ENCODE measurements at regions not wholly inside any gene's neighbourhood (a gene's known extent, or its start where the extent isn't known, plus 50 kb on each side); places are given as distances from the start of the nearest gene placed in this dataset.

GRCh38 chr10:3911241-3911640 is 126.2 kb upstream of the KLF6 start:
- no peak for DNase-seq

DNA sequence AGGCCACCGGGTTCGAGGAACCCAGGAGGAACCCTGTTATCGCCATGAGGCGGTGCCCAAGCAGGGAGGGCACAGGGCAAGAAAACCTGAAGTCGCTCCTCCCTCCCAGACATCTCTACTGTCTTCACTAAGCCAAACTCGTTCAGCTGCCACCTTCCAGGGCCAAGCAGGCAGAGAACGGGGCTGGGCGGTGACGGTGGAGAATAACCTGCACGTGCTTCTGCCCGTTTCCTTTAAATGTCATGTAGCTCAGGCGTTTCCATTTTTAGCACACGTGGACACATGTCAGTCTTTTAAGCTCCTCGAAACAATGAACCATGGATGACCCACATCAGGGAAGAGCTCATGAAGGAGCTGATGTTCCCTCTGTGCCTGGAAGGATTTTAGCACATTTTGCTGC is 124.3 kb upstream of the KLF6 start:
- no peak for DNase-seq

DNA sequence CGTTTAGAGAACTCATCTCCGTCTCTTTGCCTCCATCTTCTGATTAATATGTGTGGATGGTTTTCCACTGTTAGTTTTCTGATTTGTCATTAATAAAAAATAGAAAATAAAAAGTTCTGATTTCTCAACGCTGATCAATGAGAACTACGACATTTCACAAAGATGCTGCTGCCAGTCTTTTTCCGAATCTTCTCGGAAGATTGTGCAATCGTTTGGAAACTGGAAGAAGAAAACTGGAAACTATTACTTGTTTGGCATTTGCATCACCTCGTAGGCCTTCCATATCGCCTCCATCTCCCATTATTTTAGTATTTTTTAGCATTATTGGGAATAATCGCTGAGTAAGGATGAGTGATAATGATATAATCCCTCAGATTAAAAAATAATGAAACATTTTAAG is 123.2 kb upstream of the KLF6 start:
- no peak for DNase-seq

DNA sequence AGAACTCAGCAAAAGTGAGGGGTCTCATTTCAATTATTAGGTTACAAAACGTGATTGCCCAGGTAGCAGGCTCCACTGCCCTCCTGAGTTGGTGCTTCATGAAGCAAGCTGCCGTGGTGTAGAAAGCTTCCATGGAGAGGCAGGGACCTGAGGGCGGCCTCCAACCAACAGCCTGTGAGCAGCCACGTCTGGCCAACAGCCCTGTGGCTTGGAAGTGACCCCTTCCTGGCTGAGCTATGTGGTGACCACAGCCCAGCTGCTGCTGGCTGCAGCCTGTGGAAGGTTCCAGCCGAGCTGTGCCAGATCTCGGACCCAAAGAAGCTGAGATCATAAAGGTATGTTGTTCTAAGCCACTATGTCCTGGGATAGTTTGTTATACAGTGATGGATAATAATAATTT is 122.5 kb upstream of the KLF6 start:
- DNase-seq = no peak

GRCh38 chr10:3906511-3907111 is 121.6 kb upstream of the KLF6 start:
- DNase-seq = no peak

DNA sequence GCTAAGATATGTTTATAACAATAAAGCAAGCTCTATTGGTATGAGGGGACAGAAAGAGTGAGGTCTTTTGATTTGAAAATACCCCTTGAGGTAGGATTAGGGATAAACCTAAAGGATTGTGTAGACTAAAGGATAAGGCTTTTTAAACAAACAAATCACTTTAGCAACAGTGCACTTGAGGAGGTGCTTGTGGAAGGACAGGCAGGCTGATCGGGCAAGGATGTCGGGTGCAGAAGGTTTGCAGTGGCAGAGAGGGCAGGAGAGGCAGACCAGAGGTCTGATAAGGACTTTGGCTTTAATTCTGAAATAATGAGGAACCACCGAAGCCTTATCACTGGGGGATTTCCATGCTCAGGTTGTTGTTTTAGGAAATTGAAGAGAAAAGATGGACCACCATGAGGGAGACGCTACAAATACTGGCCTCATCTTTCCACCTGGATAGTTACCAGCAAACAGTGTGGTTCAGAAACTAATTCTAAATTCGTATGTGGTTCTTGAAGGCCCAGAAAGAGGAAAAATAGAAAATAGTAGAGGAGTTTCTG is 119.5 kb upstream of the KLF6 start:
- no peak for DNase-seq

DNA sequence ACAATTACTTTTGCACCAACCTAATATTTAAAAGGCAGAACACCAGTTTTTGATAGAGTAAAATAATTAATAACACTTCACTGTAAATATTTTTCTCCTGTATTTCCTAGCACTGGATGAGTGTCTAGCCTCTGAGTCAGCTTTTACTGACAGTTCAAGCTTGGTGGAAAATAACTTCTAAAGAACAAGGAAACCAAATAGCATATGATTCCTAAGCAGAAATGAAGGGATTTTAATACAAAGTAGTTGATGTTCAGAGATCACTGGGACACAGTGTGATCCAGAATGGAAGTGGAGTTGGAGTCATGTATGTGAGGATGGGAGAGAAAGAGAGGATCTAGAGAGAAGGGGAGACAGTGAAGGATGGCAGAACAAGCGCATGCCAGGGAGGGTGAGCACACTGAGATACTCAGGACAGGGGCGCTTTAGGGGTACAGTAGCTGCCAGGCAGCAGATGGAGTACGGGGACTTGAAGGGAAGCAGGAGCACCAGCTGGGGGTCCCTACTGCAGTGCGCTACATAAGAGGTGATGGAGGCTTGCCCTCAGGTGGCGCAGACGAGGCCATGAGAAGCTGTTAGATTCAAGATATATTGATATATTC is 117.9 kb upstream of the KLF6 start:
- no peak for DNase-seq

DNA sequence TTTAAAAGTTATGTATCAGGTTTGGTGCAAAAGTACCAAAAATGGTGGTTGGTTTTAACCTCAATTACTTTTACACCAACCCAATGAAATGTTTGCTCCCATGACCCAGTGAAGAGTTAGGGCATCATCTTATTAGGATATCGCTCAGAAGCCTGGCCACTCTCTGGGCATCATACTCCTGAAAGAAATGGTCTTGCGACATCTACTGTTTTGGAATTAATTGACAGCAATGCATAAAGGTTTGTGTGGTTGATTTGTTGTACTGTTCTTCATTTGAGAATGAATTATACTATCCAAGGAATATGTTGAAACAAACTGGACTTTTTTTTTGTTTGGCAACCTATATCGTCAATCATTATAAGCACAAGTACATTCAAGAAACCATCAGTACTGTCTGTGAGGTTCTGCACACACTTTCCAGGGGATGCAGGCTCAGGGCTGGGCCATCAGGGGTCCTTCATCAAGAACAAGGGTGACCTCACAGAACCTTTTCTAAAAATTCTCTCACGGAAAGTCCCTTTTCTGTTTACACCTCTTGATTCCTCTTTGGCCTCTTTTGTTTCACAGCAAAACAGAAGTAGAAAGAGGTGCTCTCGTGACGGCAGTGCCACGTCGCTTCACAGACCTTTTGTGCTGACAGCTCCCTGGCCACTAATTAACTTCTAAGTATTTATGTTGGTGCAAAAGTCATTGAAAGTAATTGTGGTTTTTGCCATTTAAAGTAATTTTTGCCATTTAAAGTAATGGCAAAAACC is 117.2 kb upstream of the KLF6 start:
- DNase-seq = no peak

DNA sequence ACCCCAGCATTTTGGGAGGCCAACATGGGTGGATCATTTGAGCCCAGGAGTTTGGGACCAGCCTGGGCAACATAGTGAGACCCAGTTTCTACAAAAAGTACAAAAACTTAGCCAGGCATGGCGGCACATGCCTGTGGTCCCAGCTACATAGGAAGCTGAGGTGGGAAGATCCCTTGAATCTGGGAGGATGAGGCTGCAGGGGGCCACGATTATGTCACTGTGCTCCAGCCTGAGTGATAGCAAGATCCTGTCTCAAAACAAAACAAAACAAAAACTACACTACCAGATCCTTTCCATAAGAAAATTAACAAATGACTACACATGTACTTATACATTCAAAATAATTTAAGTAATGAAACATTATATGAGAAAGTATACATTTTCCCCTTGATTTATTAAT is 116.4 kb upstream of the KLF6 start:
- no peak for DNase-seq

DNA sequence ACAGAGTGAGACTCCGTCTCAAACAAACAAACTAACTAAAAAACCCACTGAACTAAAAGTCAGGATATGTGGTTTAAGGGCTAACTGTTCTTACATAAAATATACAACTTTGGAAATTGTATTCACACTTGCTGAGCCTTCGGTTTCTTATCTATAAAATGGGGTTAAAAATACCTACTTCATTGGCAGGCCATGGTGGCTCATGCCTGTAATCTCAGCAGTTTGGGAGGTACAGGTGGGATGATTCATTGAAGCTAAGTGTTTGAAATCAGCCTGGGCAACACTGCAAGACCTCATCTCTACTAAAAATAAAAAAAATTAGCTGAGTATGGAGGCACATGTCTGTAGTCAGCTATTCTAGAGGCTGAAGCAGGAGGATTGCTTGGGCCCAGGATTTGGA is 115.4 kb upstream of the KLF6 start:
- no peak for DNase-seq

- no peak for DNase-seq
These were observed 113.8 kb upstream of the KLF6 start for GRCh38 chr10:3898821-3899220.

- no peak for DNase-seq
These were observed 112.1 kb upstream of the KLF6 start for GRCh38 chr10:3897156-3897555.

- DNase-seq = no peak
These were observed 111.2 kb upstream of the KLF6 start for GRCh38 chr10:3896161-3896560.

DNA sequence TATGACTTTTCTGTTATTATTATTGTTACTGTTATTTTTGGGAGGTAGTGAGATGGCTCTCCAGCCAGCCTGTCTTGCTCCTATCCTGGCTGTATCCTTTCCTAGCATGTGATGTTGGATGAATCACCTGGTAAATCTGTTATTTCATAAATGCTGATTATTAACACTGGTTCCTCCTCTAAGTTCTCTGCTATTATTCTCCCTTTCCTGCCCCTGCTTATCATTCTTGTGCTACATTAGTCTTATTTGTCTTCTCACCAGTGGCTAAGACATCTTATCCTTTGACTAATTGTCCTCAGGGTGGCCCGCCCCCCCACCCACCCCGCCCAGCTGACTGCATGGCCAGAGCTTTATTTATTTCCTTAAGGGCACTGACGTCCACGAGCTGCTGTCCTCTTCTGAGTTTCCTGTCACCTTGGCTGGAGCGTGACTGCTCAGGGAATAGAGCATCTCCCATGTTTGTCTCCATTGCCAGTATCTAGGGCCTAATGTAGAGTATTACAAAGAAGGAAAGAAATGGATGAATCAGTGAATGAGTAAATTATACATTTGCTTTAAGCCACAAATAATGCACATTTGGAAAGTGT is 110.1 kb upstream of the KLF6 start:
- no peak for DNase-seq

DNA sequence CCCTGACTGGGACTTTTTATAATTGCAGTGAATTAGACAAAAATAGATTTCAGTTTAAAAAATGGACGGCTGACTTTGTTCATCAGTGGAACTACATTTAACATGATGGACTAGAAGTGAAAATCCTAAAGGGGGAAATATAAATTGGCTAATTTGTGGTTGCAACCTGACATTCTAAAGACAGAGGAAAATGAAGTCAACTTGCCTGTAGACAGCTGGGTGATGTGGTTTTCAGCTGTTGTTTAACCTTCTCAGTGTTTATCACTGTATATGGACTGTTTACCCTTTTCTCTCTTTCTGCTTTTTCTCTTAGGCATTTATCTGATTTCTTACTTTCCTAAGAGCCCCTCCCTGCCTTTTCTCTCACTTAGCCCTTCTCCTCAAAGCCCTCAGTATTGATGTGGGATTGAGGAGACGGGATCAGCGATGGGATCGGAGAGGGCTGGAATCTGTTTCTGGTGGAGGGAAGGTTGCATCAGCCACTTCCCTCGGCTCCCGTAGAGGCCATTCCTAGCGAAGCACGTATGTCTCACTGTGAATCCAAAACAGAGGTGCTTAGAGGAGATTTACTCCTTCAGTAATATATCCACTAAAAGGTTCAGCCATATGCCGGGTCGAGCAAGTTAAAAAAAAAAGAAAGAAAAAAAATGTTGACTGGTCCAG is 109.0 kb upstream of the KLF6 start:
- DNase-seq = no peak

DNA sequence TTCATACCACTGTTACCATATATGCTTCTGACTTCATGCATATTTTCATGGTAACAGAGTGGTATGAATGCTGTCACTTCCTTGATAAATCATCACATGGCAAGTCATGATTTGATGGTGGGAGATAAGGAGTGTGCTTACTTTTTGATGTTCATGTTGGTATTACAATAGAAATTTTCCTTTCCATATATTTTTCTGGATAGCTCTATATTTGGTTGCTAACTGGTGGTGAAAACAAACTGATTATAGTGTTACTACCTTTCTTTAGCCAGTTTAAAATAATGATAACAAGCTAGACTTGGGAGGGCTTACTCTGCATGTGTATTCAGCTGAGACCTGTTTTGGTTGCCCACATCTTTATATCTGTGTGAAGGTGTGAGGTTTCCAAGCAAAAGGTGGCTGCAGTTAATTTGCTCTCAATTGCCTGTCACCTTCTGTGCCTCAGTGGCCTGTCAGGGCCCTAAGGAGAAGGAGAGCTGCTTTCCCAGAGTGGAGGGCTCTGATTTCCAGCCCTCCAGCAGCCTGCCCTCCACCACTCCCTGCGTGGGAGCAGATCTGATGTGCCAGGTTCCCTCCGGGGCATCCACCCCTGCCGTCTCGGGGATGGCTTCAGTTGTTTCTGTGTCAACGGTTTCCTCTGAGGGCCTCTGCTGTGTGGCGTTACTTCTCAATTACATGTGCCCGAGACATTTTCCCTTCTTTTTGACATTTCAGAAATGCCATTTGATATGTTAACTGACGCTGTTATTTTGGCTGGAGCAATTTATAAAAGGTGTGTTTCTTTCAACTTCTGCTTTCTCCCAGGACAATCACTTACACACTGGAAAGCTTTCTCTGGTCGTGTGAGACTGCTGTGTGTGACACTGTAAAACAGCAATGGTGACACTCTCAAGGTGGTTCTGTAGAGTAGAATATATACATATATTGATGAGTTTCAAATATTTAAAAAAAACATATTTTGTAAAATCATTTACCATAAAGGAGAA is 107.7 kb upstream of the KLF6 start:
- no peak for DNase-seq

DNA sequence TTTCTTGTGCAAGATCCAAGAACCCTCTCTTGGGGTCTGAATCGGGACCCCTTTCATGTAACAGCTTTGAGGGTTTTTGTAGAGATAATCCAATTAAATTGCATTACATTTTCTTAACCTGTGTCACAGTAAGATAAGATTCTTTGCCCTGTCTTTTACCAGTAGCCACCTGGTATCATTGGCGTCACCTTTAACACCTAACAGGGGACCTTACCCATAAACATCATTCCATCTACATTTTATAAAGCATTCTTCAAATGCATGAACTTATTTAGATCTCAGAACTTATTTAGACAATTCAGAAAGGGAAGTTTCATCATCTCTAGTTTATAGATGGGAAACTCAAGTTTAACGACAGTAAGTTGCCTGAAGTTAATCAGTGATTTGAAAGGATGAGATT is 106.4 kb upstream of the KLF6 start:
- no peak for DNase-seq

DNA sequence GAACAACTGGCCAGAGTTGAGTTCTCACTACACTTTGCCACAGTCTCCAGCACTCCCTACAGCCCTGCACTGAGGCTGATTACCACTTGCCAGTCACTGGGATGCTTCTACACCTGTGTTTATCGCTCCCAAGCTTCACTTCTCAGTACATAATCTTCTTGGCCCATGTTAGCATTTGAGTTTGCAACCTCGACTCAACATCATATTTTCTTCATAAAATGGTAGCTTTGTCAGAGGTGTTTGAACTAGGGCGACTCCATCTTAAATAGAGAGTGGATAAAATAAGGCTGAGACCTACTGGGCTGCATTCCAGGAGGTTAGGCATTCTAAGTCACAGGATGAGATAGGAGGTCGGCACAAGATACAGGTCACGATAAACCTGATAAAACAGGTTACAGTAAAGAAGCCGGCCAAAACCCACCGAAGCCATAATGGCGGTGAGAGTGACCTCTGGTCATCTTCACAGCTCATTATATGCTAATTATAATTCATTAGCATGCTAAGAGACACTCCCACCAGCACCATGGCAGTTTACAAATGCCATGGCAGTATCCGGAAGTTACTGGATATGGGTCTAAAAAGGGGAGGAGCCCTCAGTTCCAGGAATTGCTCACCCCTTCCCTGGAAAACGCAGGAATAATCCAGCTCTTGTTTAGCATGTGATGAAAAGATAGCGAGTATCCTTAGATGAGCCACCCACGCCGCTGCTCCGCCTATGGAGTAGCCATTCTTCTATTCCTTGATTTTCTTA is 105.8 kb upstream of the KLF6 start:
- DNase-seq = no peak

DNA sequence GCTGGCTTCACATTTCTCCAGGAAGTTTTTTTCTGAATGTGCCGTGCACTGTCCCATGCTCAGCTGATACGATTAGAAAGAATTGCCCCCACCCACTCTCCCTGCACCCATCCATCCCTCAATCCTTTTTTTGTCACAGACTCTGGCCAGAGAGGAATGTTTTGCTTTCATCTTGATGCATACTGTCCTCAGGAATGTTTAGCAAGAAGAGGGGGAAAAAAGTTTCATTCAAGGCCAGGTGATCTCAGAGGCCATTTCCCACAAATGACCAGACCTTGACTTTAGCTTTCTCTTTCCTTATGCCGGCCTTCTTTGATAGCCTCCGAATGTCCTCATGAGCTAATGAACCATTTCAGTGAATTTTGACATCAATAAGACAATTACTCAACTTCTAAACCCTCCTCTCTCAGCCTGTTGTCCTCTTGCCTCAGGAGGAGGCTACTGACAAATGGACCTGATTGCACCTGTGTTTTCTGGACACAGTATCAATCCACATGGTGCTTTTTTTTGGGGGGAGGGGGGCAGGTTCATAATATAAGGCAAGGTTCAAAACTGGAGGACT is 105.0 kb upstream of the KLF6 start:
- no peak for DNase-seq

GRCh38 chr10:3887885-3888476 is 103.0 kb upstream of the KLF6 start:
- no peak for DNase-seq

DNA sequence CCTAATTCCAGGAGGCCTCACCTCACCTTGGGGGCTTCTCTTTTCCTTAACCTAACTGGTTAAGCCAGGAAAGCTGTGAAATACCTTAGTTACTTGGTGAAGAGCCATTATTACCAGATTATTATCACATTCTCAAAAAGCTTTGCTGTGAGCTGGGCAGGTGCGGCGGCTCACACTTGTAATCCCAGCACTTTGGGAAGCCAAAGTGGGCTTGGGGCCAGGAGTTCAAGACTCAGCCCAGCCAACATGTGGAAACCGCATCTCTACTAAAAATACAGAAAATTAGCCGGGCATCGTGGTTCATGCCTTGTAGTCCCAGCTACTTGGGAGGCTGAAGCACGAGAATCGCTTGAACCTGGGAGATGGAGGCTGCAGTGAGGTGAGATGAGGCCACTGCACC is 102.4 kb upstream of the KLF6 start:
- no peak for DNase-seq

Data from NCI-H446 (cell line).